ENCODE measurements at regions not wholly inside any gene's neighbourhood (a gene's known extent, or its start where the extent isn't known, plus 50 kb on each side); places are given as distances from the start of the nearest gene placed in this dataset.

GRCh38 chr5:73363911-73364730, 84.5 kb downstream of the FOXD1 start:
- TF ChIP-seq CTCF (IDR thresholded peaks at IDR 0.05; ENCODE audit: low read depth, low read length, poor library complexity, severe bottlenecking), result no peak
- no peak for TF ChIP-seq EZH2phosphoT487 (IDR thresholded peaks at IDR 0.05; ENCODE audit: borderline replicate concordance, low read length)
